ENCODE measurements at regions not wholly inside any gene's neighbourhood (a gene's known extent, or its start where the extent isn't known, plus 50 kb on each side); places are given as distances from the start of the nearest gene placed in this dataset.

DNA sequence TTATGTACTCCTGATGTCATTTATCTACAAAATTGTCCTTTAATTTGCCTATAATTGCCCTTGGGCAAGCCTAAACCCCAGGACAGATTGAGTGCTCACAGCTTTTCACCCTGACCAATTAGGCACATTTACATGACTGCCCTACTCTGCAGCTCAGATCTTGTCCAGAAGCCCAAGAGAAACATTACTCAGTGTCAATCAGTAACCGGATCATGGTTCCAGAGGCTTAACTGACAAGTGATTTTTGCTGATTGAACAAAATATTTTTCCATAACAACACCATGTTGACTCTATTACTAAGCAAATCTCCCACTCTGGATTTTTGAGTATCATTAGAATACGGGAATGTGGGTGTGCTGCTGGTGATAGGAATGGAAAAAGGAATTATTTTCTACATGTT lies 465.4 kb upstream of the TNP1 start:
- Histone ChIP-seq H3K4me2 (ENCODE audit: low read length) (no peak overlapping the region), H3K9me3 (ENCODE audit: control insufficient read depth, low read length) (no peaks in the 10 kb centered on the region), H3K4me1 (peaks cover 6% of the 10 kb centered on the region), H3K4me3 (ENCODE audit: low read depth, low read length) (no peak overlapping the region), H2AFZ (no peak overlapping the region), H3K27me3 (ENCODE audit: control insufficient read depth, insufficient read depth, low read length) (no peaks in the 10 kb centered on the region), H3K9ac (no peak overlapping the region), H3K79me2 (peaks cover 2% of the 10 kb centered on the region), H3K27ac (no peak overlapping the region), H3K36me3 (ENCODE audit: control insufficient read depth, insufficient read depth, low read length) (no peaks in the 10 kb centered on the region)
- no peak for TF ChIP-seq CTCF (IDR thresholded peaks at IDR 0.05)

- H3K79me2 ChIP-seq, result no peaks in the 10 kb centered on the region
- no peaks in the 10 kb centered on the region for H3K9me3 ChIP-seq (ENCODE audit: control insufficient read depth, low read length)
- no peak overlapping the region for H3K9ac ChIP-seq
- no peak overlapping the region for H3K27ac ChIP-seq
- no peaks in the 10 kb centered on the region for H3K27me3 ChIP-seq (ENCODE audit: control insufficient read depth, insufficient read depth, low read length)
- no peak overlapping the region for H3K4me2 ChIP-seq (ENCODE audit: low read length)
- TF ChIP-seq CTCF (IDR thresholded peaks at IDR 0.05), result no peak
- H3K36me3 ChIP-seq (ENCODE audit: control insufficient read depth, insufficient read depth, low read length), result no peaks in the 10 kb centered on the region
- H2AFZ ChIP-seq, result no peak overlapping the region
- H3K4me1 ChIP-seq, result no peaks in the 10 kb centered on the region
- H3K4me3 ChIP-seq (ENCODE audit: low read depth, low read length), result no peak overlapping the region
These were observed 456.9 kb upstream of the TNP1 start for GRCh38 chr2:217316743-217317142.

- Histone ChIP-seq H3K27me3 (ENCODE audit: control insufficient read depth, insufficient read depth, low read length) (no peaks in the 10 kb centered on the region), H3K79me2 (no peaks in the 10 kb centered on the region)
These were observed 454.2 kb upstream of the TNP1 start for GRCh38 chr2:217314021-217314460.

DNA sequence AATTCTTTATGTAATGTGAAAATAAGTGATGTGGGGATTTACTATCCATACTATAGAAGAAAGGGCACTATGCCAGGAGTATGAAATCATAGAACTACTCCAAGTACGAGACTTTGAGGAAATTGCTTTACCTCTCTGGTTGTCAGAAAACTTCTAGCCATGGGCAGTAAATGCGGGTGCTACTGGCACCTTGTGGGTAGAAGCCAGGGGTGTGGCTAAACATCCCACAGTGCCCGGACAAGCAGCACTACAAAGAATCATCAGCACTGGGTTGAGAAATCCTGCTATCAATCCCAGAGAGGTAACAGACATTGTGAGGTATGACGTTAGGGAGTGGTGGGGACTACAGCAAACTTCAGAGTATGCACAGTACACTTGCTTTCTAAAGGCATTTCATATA lies 453.5 kb upstream of the TNP1 start:
- H3K27ac ChIP-seq, result no peak overlapping the region
- no peak overlapping the region for H2AFZ ChIP-seq
- no peaks in the 10 kb centered on the region for H3K27me3 ChIP-seq (ENCODE audit: control insufficient read depth, insufficient read depth, low read length)
- H3K4me3 ChIP-seq (ENCODE audit: low read depth, low read length), result no peak overlapping the region
- H3K36me3 ChIP-seq (ENCODE audit: control insufficient read depth, insufficient read depth, low read length), result no peaks in the 10 kb centered on the region
- H3K9ac ChIP-seq, result no peak overlapping the region
- no peaks in the 10 kb centered on the region for H3K79me2 ChIP-seq
- no peaks in the 10 kb centered on the region for H3K9me3 ChIP-seq (ENCODE audit: control insufficient read depth, low read length)
- H3K4me1 ChIP-seq, result no peaks in the 10 kb centered on the region
- no peak overlapping the region for H3K4me2 ChIP-seq (ENCODE audit: low read length)
- no peak for TF ChIP-seq CTCF (IDR thresholded peaks at IDR 0.05)

More at GRCh38 chr2:217314021-217314460, 454.2 kb upstream of the TNP1 start:
- H3K4me3 ChIP-seq (ENCODE audit: low read depth, low read length), result no peak overlapping the region
- H3K9me3 ChIP-seq (ENCODE audit: control insufficient read depth, low read length), result no peaks in the 10 kb centered on the region
- no peaks in the 10 kb centered on the region for H3K36me3 ChIP-seq (ENCODE audit: control insufficient read depth, insufficient read depth, low read length)
- TF ChIP-seq CTCF (IDR thresholded peaks at IDR 0.05), result no peak
- no peak overlapping the region for H2AFZ ChIP-seq
- H3K4me2 ChIP-seq (ENCODE audit: low read length), result no peak overlapping the region
- H3K27ac ChIP-seq, result no peak overlapping the region
- no peak overlapping the region for H3K9ac ChIP-seq
- H3K4me1 ChIP-seq, result no peaks in the 10 kb centered on the region

GRCh38 chr2:217309056-217309455 lies 449.2 kb upstream of the TNP1 start:
- Histone ChIP-seq H3K36me3 (ENCODE audit: control insufficient read depth, insufficient read depth, low read length) (no peaks in the 10 kb centered on the region), H3K9me3 (ENCODE audit: control insufficient read depth, low read length) (no peaks in the 10 kb centered on the region), H3K4me1 (no peaks in the 10 kb centered on the region), H3K9ac (no peak overlapping the region), H3K79me2 (no peaks in the 10 kb centered on the region), H3K4me2 (ENCODE audit: low read length) (no peak overlapping the region), H3K27ac (no peak overlapping the region), H3K27me3 (ENCODE audit: control insufficient read depth, insufficient read depth, low read length) (no peaks in the 10 kb centered on the region), H2AFZ (no peak overlapping the region), H3K4me3 (ENCODE audit: low read depth, low read length) (no peak overlapping the region)
- no peak for TF ChIP-seq CTCF (IDR thresholded peaks at IDR 0.05)
